Endothelial cell of umbilical vein (primary cell): ENCODE measurements at regions not wholly inside any gene's neighbourhood (a gene's known extent, or its start where the extent isn't known, plus 50 kb on each side); places are given as distances from the start of the nearest gene placed in this dataset.

Source experiments
- BruUV-seq: library from RNA; stranded (reverse); fragments of 400-500 nt; replicated peaks from 2 replicates; lab custom pipeline; 2021; lab: Mats Ljungman, UMichigan
- CTCF ChIA-PET: fragments of 300-600, 350-600 bp; sonication (Branson Sonifier 250); formaldehyde crosslinking; loops from one replicate; lab custom pipeline; 2021; ENCODE audit warnings: antibody characterized with exemption, inconsistent platforms; lab: Charles Lee
- POLR2A ChIA-PET: fragments of 300-600, 350-600 bp; sonication (Branson Sonifier 250); formaldehyde crosslinking; loops from one replicate; lab custom pipeline; 2021; ENCODE audit warnings: antibody characterized with exemption, inconsistent platforms; lab: Charles Lee
- DNase-seq: peaks from one replicate; pipeline ENCODE4 v3.0.0-alpha.2; 2011; ENCODE audit warnings: low read depth, low spot score
- FAIRE-seq: peaks from 2 replicates; lab custom pipeline; 2011; peaks lifted over from hg19 to GRCh38; lab: Jason Lieb, UNC
- H2AFZ ChIP-seq: 2 replicates; pipeline ENCODE4 v1.6.0; 2012; ENCODE audit warnings: low read depth, low read length, control low read depth, inconsistent platforms
- H3K27ac ChIP-seq: 2 replicates; pipeline ENCODE4 v1.5.1; 2011; ENCODE audit warnings: low read depth, mild to moderate bottlenecking, control low read depth, low read length, moderate library complexity; ENCODE audit not compliant: insufficient read depth
- H3K27me3 ChIP-seq, 2 experiments: 2 replicates each; pipeline versions ENCODE4 v1.6.0 to v1.6.1; 2011; ENCODE audit warnings: low read length in 2 of 2, mixed read lengths in 1 of 2; ENCODE audit not compliant: control insufficient read depth in 2 of 2, insufficient read depth in 2 of 2
- H3K36me3 ChIP-seq, 2 experiments: 2 replicates in 1 of 2; 3 replicates in 1 of 2; pipeline ENCODE4 v1.5.1; 2011; ENCODE audit warnings: low read length in 2 of 2, mild to moderate bottlenecking in 1 of 2, moderate library complexity in 1 of 2; ENCODE audit not compliant: control insufficient read depth in 2 of 2, insufficient read depth in 2 of 2; ENCODE audit errors: extremely low read depth in 1 of 2
- H3K4me1 ChIP-seq: 3 replicates; pipeline ENCODE4 v1.5.1; 2011; ENCODE audit warnings: mild to moderate bottlenecking, low read length; ENCODE audit not compliant: control insufficient read depth, insufficient read depth; ENCODE audit errors: extremely low read depth
- H3K4me2 ChIP-seq: 2 replicates; pipeline ENCODE4 v1.6.1; 2011; ENCODE audit warnings: low read length, control low read depth, mixed read lengths; ENCODE audit not compliant: insufficient read depth
- H3K4me3 ChIP-seq, 3 experiments: fragments of 200-600 bp in 1 of 3; sonication (generic), shearing (Covaris generic) in 1 of 3; replicated peaks in 1 of 3; 2 replicates each; pipeline ENCODE4 v1.5.1; 2011 to 2016; ENCODE audit warnings: control low read depth in 3 of 3, low read length in 3 of 3, mild to moderate bottlenecking in 2 of 3, inconsistent platforms in 1 of 3, low read depth in 1 of 3, moderate library complexity in 1 of 3; ENCODE audit not compliant: insufficient read depth in 1 of 3
- H3K79me2 ChIP-seq: 2 replicates; pipeline ENCODE4 v1.6.0; 2012; ENCODE audit warnings: low read length, inconsistent platforms; ENCODE audit not compliant: control insufficient read depth, insufficient read depth
- H3K9ac ChIP-seq: replicated peaks from 2 replicates; pipeline ENCODE3; 2011; ENCODE audit warnings: low read length, control low read depth; ENCODE audit not compliant: insufficient read depth; ENCODE audit errors: extremely low read depth
- H3K9me1 ChIP-seq: replicated peaks from 3 replicates; pipeline ENCODE4 v1.6.0; 2011; ENCODE audit warnings: mild to moderate bottlenecking, low read length; ENCODE audit not compliant: control insufficient read depth, insufficient read depth; ENCODE audit errors: extremely low read depth
- H3K9me3 ChIP-seq: replicated peaks from 2 replicates; pipeline ENCODE4 v1.5.1; 2012; ENCODE audit warnings: low read length, inconsistent platforms; ENCODE audit not compliant: control insufficient read depth, insufficient read depth
- H4K20me1 ChIP-seq: replicated peaks from 2 replicates; pipeline ENCODE3; 2011; ENCODE audit warnings: mild to moderate bottlenecking, low read length; ENCODE audit not compliant: control insufficient read depth, insufficient read depth; ENCODE audit errors: extremely low read depth
- EZH2 ChIP-seq: IDR thresholded peaks from 2 replicates; pipeline ENCODE4 v1.6.1; 2012; ENCODE audit warnings: borderline replicate concordance, low read depth, mild to moderate bottlenecking, moderate library complexity, low read length, inconsistent platforms; ENCODE audit not compliant: severe bottlenecking
- FOS ChIP-seq: IDR thresholded peaks from 2 replicates; pipeline ENCODE4 v1.6.1; 2011; ENCODE audit warnings: mild to moderate bottlenecking, low read length, moderate library complexity, borderline replicate concordance; ENCODE audit not compliant: insufficient read depth
- GATA2 ChIP-seq: IDR thresholded peaks from 2 replicates; pipeline ENCODE4 v1.7.0; 2011; ENCODE audit warnings: low read depth, mild to moderate bottlenecking, moderate library complexity, mixed read lengths, low read length; ENCODE audit not compliant: insufficient read length, insufficient read depth
- JUN ChIP-seq: IDR thresholded peaks from 2 replicates; pipeline ENCODE4 v1.6.1; 2011; ENCODE audit warnings: borderline replicate concordance, low read depth; ENCODE audit not compliant: insufficient read length, insufficient read depth
- MYC ChIP-seq: IDR thresholded peaks from one replicate; pipeline ENCODE4 v1.6.1; 2011; ENCODE audit warnings: mild to moderate bottlenecking, low read depth, low read length
- POLR2A ChIP-seq: IDR thresholded peaks from 2 replicates; pipeline ENCODE4 v1.6.1; 2012; ENCODE audit warnings: low read depth, mild to moderate bottlenecking, control low read depth, low read length
- POLR2AphosphoS5 ChIP-seq: IDR thresholded peaks from 2 replicates; pipeline ENCODE4 v1.6.1; 2012; ENCODE audit warnings: low read depth, mild to moderate bottlenecking, control low read depth, low read length, moderate library complexity; ENCODE audit not compliant: insufficient read depth
- dilution Hi-C: fragments of 300-500 bp; cut with MboI; formaldehyde crosslinking; loops from one replicate; pipeline ENCODE4 v1.15.0; 2019; ENCODE audit warnings: low sequenced_read_pairs; ENCODE audit not compliant: extremely low pct_ligation_motif_present
- intact Hi-C: fragments of 100-400 bp; cut with micrococcal nuclease; formaldehyde crosslinking; loops from one replicate; pipeline ENCODE4 v1.10.0; 2022
- TF ChIP-seq, protein P1 (sequence below), 2 donors: IDR thresholded peaks; 1 replicate in 1 of 2; 2 replicates in 1 of 2; pipeline ENCODE4 v1.5.1; 2011; ENCODE audit warnings: low read length in 2 of 2, mild to moderate bottlenecking in 2 of 2, moderate library complexity in 2 of 2, control low read depth in 1 of 2, inconsistent platforms in 1 of 2, low read depth in 1 of 2; ENCODE audit not compliant: insufficient read depth in 1 of 2; ENCODE audit errors: extremely low read depth in 1 of 2
- TF ChIP-seq, protein P2 (sequence below): IDR thresholded peaks from 2 replicates; pipeline ENCODE4 v1.6.1; 2011; ENCODE audit not compliant: insufficient read depth, insufficient read length

DNA sequence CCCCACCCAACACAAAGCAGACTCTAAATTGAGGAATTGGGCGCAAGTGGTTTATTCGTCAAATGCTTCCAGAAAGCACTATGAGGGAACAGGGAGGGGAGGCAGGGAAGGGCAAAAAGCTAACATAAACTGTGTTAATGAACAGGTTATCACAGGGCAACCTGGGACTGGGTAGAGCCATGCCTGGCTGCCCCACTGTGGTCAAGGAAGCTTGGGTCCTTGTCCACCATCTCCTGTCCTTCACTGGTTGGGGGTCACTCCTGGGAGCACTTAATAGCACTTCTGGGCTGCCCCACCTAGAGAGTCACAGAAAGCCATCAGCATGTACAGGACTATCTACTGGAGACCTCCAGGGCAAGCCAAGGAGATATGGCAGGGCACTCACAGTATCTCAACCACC is 102.3 kb downstream of the LINC00237 start:
- intact Hi-C loops = no loop called here
- POLR2A ChIA-PET = no interaction called here
- no peak overlapping the region for H2AFZ ChIP-seq
- FAIRE-seq (no peak), DNase-seq (no peak)
- H3K4me2 ChIP-seq = no peak overlapping the region
- dilution Hi-C loops = no loop called here
- no TSS peak for BruUV-seq
- no peak for TF ChIP-seq JUN
- TF ChIP-seq, protein P1, sequence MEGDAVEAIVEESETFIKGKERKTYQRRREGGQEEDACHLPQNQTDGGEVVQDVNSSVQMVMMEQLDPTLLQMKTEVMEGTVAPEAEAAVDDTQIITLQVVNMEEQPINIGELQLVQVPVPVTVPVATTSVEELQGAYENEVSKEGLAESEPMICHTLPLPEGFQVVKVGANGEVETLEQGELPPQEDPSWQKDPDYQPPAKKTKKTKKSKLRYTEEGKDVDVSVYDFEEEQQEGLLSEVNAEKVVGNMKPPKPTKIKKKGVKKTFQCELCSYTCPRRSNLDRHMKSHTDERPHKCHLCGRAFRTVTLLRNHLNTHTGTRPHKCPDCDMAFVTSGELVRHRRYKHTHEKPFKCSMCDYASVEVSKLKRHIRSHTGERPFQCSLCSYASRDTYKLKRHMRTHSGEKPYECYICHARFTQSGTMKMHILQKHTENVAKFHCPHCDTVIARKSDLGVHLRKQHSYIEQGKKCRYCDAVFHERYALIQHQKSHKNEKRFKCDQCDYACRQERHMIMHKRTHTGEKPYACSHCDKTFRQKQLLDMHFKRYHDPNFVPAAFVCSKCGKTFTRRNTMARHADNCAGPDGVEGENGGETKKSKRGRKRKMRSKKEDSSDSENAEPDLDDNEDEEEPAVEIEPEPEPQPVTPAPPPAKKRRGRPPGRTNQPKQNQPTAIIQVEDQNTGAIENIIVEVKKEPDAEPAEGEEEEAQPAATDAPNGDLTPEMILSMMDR (IDR thresholded peaks at IDR 0.05; ENCODE audit: extremely low read depth in 1 of 2, insufficient read depth in 1 of 2, low read depth in 1 of 2, low read length in 2 of 2) = no peak
- TF ChIP-seq, protein P2, sequence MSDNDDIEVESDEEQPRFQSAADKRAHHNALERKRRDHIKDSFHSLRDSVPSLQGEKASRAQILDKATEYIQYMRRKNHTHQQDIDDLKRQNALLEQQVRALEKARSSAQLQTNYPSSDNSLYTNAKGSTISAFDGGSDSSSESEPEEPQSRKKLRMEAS = no peak
- no peak for TF ChIP-seq EZH2
- TF ChIP-seq POLR2AphosphoS5 = no peak
- no peak for TF ChIP-seq GATA2
- no peak for TF ChIP-seq MYC
- no peak for TF ChIP-seq POLR2A
- TF ChIP-seq FOS = no peak
- no peaks in the 10 kb centered on the region for H3K27me3 ChIP-seq
- H3K9ac ChIP-seq = no peak overlapping the region
- H3K9me1 ChIP-seq = no peaks in the 10 kb centered on the region
- no peak overlapping the region for H3K4me3 ChIP-seq
- H3K9me3 ChIP-seq = no peaks in the 10 kb centered on the region
- H3K27ac ChIP-seq = no peak overlapping the region
- no peaks in the 10 kb centered on the region for H3K36me3 ChIP-seq
- CTCF ChIA-PET = interaction anchor here (1.1 kb wide), 1 partner anchor 54 kb away, joined by 3 read pairs; no protein-coding TSS in a partner anchor
- no peaks in the 10 kb centered on the region for H3K4me1 ChIP-seq
- H4K20me1 ChIP-seq = no peaks in the 10 kb centered on the region
- no peaks in the 10 kb centered on the region for H3K79me2 ChIP-seq
